Epithelial cell of esophagus (primary cell): ENCODE measurements at regions not wholly inside any gene's neighbourhood (a gene's known extent, or its start where the extent isn't known, plus 50 kb on each side); places are given as distances from the start of the nearest gene placed in this dataset.

ENCODE experiments used
- DNase-seq: peaks from one replicate; pipeline ENCODE4 v3.0.0; 2010; ENCODE audit warnings: low read depth
- H3K4me3 ChIP-seq: 2 replicates; pipeline ENCODE4 v1.5.1; 2011; ENCODE audit warnings: mild to moderate bottlenecking, low read length, control low read depth
- TF ChIP-seq, protein P1 (sequence below): IDR thresholded peaks from 2 replicates; pipeline ENCODE4 v1.5.1; 2011; ENCODE audit warnings: low read depth, mild to moderate bottlenecking, low read length, control low read depth, inconsistent platforms; ENCODE audit not compliant: insufficient read depth; ENCODE audit errors: missing control alignments

DNA sequence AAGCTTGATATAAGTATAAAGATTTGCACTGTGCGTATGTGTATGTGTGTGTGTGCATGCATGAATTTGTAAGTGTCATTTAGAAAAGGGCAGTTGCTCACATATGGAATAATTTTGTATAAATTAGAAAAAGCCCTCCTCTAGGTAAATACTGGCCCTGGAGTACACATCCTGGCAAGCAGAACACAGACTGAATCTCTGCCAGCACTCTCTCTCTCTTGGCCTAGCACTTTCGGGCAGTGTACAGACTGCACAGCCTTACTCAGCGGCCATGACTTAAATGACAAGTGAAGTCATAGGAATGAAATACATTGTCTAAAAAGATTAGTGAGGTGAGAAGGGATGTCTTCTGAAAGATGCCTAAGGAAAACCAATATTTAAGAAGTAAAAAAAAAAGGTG lies 214.1 kb downstream of the RDH14 start:
- DNase-seq = peak; percentile 19

DNA sequence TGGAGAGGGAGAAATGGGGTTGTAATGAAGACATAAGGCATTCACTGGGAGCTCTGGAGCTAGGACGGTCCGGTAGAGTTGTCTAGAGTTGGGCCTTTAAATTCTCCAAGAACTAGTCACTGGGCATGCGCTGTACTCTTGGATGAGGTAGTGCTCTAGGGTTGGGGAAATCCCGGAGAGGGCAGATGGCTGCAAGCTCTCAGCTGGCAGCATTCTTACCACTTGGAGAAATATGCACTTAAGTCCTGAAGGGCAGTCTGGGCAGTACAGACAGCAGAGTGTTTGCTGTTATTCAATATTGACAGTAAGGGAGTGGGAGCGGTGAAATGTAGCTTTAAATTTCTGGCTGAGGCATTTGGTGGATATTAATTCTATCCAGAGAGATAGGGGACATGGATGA lies 214.6 kb downstream of the RDH14 start:
- peak; percentile 82 for DNase-seq
- H3K4me3 ChIP-seq = no peak overlapping the region
- TF ChIP-seq, protein P1, sequence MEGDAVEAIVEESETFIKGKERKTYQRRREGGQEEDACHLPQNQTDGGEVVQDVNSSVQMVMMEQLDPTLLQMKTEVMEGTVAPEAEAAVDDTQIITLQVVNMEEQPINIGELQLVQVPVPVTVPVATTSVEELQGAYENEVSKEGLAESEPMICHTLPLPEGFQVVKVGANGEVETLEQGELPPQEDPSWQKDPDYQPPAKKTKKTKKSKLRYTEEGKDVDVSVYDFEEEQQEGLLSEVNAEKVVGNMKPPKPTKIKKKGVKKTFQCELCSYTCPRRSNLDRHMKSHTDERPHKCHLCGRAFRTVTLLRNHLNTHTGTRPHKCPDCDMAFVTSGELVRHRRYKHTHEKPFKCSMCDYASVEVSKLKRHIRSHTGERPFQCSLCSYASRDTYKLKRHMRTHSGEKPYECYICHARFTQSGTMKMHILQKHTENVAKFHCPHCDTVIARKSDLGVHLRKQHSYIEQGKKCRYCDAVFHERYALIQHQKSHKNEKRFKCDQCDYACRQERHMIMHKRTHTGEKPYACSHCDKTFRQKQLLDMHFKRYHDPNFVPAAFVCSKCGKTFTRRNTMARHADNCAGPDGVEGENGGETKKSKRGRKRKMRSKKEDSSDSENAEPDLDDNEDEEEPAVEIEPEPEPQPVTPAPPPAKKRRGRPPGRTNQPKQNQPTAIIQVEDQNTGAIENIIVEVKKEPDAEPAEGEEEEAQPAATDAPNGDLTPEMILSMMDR = no peak

More for the DNA sequence above, 214.1 kb downstream of the RDH14 start:
- TF ChIP-seq, protein P1 = no peak
- no peak overlapping the region for H3K4me3 ChIP-seq

DNA sequence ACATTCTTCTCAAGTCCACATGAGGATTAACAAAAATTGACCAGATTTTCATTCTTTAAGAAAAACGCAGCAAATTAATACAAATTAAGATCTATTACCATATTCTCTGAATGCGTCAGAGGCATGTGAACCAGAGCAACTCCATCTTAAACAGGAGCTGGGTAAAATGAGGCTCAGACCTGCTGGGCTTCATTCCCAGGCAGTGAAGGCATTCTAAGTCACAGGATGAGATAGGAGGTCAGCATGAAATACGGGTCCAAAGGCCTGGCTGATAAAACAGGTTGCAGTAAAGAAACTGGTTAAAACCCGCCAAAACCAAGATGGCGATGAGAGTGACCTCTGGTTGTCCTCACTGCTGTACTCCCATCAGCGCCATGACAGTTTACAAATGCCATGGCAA lies 217.6 kb downstream of the RDH14 start:
- DNase-seq = no peak
- no peak overlapping the region for H3K4me3 ChIP-seq
- TF ChIP-seq, protein P1 = no peak

DNA sequence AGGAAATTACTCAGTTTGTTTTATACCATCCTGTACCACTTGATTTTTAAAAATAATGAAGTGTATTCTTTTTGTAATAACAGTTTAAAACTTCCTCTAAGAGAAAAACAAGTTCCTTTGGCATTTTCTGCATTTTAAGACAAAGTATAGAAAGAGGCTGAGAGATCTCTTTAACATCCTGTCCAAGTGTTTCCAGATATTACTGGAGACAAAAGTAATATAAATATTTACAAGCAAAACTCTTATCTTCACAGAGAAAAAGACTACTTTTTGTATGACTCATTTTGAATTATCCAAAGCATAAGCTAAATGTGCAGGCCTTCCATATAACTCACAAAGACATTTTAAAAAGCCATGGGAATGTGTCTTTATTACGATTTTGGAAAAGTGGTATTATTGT lies 221.1 kb downstream of the RDH14 start:
- DNase-seq = no peak
- no peak overlapping the region for H3K4me3 ChIP-seq
- TF ChIP-seq, protein P1 = no peak

DNA sequence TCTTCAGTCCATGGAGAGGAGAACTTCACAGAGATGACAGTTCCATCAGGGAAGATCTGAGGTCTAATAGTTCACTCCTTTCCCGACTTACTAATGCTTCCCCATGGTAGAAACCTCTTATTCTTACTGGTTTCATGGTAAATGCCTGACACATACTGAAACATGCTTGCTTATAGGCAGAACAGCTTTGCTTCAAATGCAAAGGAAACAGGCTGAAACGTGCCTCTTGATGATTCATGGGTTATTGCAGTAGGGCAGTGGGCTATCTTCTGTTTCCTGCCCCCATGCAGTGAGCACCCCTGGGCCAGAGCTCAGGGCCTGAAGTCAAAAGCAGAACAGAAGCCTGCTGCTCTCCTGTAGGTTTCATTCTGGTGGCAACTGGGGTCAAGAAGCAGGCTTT lies 223.5 kb downstream of the RDH14 start:
- no peak overlapping the region for H3K4me3 ChIP-seq

DNA sequence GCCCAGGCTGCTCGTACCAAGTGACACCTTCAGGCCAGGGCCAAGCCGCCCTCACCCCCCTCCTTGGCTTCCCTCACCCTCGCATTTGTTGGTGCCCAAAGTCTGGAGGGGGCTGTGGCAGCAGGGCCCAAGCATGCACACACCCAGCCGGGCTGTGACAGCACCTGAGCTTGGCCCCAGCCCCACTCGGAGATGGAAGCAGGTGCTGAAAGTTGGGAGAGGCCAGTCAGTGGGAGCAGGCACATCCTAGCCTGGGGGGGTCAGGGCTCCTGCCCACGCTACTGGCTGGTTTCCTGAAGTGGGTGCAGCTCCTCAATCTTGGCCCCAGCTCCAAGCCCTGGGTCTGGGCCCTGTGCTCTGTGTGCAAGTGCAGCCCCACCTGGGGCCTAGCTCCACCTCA lies 228.0 kb downstream of the RDH14 start:
- TF ChIP-seq, protein P1 = no peak
- H3K4me3 ChIP-seq = no peak overlapping the region
- DNase-seq = no peak

More for the DNA sequence above, 223.5 kb downstream of the RDH14 start:
- peak; percentile 84 for DNase-seq
- TF ChIP-seq, protein P1 = no peak

DNA sequence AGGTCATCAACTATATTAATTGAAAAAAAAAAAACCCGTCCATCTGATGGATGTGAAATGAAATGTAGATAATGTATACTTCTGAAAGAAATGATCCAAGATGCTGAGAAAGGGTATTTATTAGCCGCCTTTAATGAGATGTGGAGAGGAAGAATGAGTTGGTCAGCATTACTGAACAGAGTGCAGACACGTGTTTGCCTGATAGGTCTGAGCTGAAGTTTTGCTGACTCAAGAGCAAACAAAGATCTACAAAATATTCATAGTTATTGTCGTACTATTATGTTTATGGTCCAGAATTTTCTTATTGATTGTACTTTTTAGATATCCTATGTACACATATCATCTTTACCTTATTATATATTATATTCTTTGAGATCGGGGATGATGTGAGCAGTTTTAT lies 235.3 kb downstream of the RDH14 start:
- TF ChIP-seq, protein P1 = no peak
- H3K4me3 ChIP-seq = no peak overlapping the region
- no peak for DNase-seq
